Dendritic cell treated with granulocyte-macrophage colony-stimulating factor and Interleukin-4, amounts not matched to agents 40 ng/mL and 50 ng/mL, for 4 days (primary cell): ENCODE measurements at regions not wholly inside any gene's neighbourhood (a gene's known extent, or its start where the extent isn't known, plus 50 kb on each side); places are given as distances from the start of the nearest gene placed in this dataset.

Experiments
- H3K27ac Mint-ChIP-seq: one replicate; pipeline ENCODE4 v1.8.0; 2022; ENCODE audit warnings: mild to moderate bottlenecking, mixed read lengths
- H3K27me3 Mint-ChIP-seq: one replicate; pipeline ENCODE4 v1.8.0; 2022; ENCODE audit warnings: mild to moderate bottlenecking, mixed read lengths
- H3K36me3 Mint-ChIP-seq: one replicate; pipeline ENCODE4 v1.8.0; 2022; ENCODE audit warnings: low read depth, mixed read lengths
- H3K4me1 Mint-ChIP-seq: one replicate; pipeline ENCODE4 v1.8.0; 2022; ENCODE audit warnings: low read depth, mixed read lengths
- H3K4me3 Mint-ChIP-seq: one replicate; pipeline ENCODE4 v1.8.0; 2022; ENCODE audit warnings: mild to moderate bottlenecking, moderate library complexity, mixed read lengths
- H3K9me3 Mint-ChIP-seq: one replicate; pipeline ENCODE4 v1.8.0; 2022; ENCODE audit warnings: mixed read lengths
- intact Hi-C: fragments of 100-400 bp; cut with micrococcal nuclease; formaldehyde crosslinking; loops from one replicate; pipeline ENCODE4 v1.15.0; 2022

DNA sequence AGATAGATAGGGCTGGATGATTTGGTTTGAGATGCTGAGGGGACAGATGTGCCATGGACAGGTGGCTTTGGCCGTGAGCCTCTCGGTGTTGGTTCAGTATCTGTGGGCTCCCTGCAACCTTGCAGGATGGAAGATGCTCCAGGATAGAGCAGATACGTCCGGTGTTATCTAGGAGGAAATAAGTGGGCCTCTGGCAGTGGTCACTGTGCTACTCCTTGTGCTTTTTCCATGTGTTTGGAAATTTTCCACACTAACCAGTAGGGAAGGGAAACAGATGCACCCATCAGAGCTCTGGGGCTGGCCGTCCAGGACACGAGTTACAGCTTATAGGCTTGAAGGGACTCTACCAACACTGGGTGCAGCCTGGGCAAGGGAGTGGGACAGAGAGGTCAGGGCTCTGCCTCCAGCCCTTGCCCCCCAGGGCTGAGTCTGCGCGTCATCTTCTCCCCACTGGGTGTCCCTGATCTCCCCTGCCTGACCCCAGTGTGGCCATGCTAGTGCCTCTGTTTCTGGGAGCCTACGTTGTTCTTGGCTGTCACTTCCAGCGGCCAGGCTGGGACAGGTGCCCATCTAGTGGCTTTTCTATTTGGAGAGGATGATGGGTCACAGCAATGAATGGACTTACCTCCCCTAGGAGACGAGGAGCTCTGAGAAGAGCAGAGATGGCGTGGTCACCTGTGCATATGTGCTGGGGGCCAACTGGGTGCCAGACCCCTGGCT lies 166.9 kb downstream of the SEC14L1 start:
- intact Hi-C loops = no loop called here
- no peaks in the 10 kb centered on the region for H3K9me3 Mint-ChIP-seq

DNA sequence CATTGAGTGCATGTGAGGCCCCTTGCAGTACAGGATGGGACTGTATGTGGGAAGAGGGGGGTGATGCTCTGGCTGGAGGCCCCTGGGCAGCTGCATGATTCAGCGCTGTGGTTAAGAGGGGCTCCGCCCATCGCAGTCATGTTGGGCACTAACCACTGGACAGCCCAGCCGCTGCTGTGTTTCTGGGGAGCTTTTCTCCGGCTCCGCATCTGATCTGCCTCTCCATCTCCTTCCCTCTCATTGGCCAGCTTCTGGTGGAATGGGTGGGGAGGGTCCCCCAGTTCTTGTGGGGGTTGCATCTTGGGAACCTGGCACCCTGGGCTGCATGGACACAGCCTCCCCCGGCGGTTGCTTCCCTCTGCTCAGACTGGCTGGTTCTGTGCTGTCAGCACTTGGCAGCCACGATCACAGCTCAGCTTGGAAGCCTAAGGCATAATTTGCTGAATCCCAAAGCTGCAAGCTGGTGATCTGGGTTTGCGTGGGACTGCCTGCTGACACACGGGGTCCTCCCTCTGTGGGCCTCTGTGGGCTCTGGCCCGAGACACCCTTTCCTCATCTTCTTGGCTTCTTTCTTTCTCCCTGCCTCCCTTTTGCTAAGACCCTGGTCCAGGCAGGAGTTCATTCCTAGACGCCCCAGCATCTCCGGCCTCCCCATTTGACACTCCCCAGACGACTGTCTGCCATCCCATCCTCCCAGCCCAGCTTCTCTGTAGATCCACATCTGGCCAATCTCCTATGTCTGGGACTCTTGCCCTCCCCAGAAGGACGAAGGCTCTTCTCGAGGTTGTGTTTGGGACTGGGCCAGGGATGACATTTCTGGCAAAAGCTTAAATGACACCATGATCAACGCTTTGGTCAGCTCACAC lies 168.3 kb downstream of the SEC14L1 start:
- H3K4me3 Mint-ChIP-seq = peak overlapping the region; percentile 59
- peaks cover 57% of the 10 kb centered on the region for H3K36me3 Mint-ChIP-seq
- peaks cover 90% of the 10 kb centered on the region for H3K4me1 Mint-ChIP-seq
- peak overlapping the region; percentile 93 for H3K27ac Mint-ChIP-seq
- intact Hi-C loops = no loop called here
- no peaks in the 10 kb centered on the region for H3K9me3 Mint-ChIP-seq
- peaks cover 2% of the 10 kb centered on the region for H3K27me3 Mint-ChIP-seq

More for the DNA sequence above, 166.9 kb downstream of the SEC14L1 start:
- peak overlapping the region; percentile 93 for H3K27ac Mint-ChIP-seq
- peaks cover 60% of the 10 kb centered on the region for H3K36me3 Mint-ChIP-seq
- peaks cover 91% of the 10 kb centered on the region for H3K4me1 Mint-ChIP-seq
- H3K4me3 Mint-ChIP-seq = no peak overlapping the region
- peaks cover 2% of the 10 kb centered on the region for H3K27me3 Mint-ChIP-seq

DNA sequence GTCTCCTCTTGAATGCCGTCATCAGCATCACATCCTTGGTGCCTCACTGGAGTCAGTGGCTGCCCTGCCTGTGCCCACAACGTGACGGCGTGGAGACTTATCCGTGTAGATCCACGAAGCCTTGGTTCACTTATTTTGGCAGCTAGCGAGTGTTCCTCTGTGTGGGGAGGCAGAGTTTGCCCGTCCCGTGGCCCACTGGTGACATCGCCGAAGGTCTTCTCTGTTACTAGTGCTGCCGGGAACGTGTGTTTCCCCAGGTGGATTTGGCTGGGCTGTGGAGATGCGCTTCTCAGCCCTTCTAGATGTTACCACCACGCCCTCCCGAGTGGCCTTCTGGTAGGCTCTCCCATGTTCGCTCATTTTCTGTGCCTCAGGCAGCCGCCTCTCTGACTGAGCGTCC lies 169.6 kb downstream of the SEC14L1 start:
- H3K27me3 Mint-ChIP-seq = peaks cover 2% of the 10 kb centered on the region
- no peaks in the 10 kb centered on the region for H3K9me3 Mint-ChIP-seq
- H3K4me3 Mint-ChIP-seq = no peak overlapping the region
- intact Hi-C loops = no loop called here
- H3K4me1 Mint-ChIP-seq = peaks cover 86% of the 10 kb centered on the region
- peaks cover 55% of the 10 kb centered on the region for H3K36me3 Mint-ChIP-seq
- peak overlapping the region; percentile 93 for H3K27ac Mint-ChIP-seq

DNA sequence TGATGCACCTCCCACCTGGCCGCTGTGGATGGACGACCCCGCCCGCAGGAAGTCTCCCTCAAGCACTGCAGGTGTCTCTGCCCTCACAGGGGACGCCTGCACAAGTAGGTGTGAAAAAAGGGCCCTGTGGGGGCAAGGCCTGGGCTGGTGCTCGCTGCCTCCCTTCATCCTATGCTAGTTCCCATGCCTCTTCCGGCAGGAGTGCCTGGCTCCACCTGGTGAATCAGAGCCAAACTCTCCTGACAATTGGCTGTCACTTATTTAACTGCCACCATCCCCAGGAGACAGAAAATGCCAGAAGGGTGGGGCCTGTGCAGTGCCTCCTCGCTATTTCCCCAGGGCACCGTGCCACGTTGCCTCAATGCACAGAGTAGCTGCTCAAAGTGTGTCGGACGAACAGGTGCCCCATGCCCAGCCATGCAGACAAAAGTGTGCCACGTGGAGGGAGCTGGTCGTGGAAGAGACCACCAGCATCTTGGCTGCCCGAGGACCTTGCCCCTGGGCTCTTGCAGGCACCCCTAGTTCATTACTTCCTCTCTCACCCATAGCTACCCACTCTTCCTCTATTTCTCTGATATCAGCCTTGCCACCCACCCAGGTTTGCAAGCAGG lies 170.7 kb downstream of the SEC14L1 start:
- Mint-ChIP-seq H3K27me3 (no peaks in the 10 kb centered on the region), H3K36me3 (peaks cover 64% of the 10 kb centered on the region), H3K4me1 (peaks cover 86% of the 10 kb centered on the region), H3K9me3 (no peaks in the 10 kb centered on the region), H3K4me3 (no peak overlapping the region), H3K27ac (peak overlapping the region; percentile 93)
- intact Hi-C loops = no loop called here

DNA sequence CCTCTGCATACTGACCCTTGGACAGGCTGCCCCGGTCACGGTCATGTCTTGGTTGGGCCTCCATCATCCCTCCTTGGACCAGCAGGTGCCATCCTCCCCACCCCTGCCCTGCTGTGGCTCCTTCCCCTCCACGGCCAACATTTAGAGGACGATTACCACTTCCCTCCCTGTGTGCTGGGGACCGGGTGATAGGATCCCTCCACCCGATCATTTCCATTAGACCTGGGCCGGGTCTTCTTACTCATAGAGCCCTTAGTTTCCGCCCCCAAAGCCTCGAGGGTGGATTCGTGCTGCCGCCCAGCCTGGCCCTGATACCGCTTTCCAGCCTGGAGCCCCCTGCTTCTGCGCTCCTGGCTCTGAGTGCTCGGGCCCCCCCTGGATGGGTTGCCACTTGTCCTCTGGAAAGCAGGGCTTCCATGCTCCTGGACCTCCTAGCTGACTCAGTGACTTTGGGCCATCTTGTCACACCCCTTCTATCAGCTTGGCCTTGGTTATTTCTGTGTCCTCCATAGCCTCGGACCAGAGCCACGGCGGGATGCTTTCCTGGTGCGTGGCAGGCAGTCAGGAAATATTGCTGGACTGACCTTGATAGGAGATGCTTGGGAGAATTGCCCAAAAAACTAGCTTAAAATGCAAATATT lies 171.4 kb downstream of the SEC14L1 start:
- Mint-ChIP-seq H3K27ac (peak overlapping the region; percentile 93), H3K27me3 (no peaks in the 10 kb centered on the region), H3K36me3 (peaks cover 62% of the 10 kb centered on the region), H3K9me3 (no peaks in the 10 kb centered on the region), H3K4me3 (no peak overlapping the region), H3K4me1 (peaks cover 86% of the 10 kb centered on the region)
- intact Hi-C loops = no loop called here

DNA sequence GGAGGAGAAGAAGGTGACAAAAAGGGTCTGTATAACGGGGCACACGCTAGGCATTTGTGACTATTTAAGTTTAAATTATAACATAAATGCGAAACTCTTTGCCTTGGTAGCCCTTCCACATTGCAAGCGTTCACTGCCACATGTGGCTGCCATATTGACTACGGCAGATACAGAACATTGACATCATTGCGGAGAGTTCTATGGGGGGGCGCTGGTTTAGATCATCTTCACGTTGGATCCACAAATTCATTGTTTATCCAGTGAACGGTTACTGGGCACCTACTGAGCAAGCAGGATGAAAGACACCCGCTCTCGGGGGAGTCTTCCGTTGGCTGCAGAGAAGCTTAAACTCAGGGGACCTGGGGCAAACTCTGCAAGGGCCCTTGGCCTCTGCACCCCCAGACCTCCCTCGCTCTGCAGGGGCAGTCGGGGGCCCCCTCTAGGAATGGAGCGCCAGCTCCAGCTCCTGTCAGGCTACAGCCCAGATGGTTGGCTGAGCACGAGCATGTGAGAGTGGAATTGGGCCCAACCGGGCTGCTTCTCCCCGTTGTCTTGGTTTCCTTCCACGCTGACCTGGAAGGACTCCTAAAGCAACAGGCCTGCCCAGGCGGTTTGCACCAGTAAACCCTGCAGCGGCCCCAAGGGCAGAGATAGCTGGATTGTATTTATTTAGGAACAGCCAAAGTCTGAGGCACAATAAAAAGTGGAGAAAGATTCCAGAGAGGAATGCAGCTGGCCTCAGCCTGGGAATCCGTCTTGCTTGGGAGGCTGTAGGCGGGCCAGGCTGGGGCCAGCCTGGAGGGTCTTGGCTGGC lies 172.2 kb downstream of the SEC14L1 start:
- H3K4me3 Mint-ChIP-seq = no peak overlapping the region
- no peaks in the 10 kb centered on the region for H3K27me3 Mint-ChIP-seq
- H3K27ac Mint-ChIP-seq = no peak overlapping the region
- peaks cover 60% of the 10 kb centered on the region for H3K36me3 Mint-ChIP-seq
- H3K9me3 Mint-ChIP-seq = no peaks in the 10 kb centered on the region
- intact Hi-C loops = no loop called here
- H3K4me1 Mint-ChIP-seq = peaks cover 80% of the 10 kb centered on the region

DNA sequence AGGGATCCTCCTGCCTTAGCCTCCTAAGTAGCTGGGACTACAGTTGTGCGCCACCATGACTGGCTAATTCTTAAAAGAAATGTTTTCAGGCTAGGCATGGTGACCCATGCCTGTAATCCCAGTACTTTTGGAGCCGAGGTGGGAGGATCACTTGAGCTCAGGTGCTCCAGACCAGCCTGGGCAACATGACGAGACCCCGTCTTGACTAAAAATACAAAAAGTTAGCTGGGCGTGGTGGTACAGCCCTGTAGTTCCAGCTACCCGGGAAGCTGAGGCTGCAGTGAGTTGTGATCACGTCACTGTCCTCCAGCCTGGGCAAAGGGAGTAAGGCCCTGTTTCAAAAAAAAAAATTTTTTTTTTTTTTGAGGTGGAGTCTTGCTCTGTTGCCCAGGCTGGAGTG lies 173.1 kb downstream of the SEC14L1 start:
- intact Hi-C loops = no loop called here

DNA sequence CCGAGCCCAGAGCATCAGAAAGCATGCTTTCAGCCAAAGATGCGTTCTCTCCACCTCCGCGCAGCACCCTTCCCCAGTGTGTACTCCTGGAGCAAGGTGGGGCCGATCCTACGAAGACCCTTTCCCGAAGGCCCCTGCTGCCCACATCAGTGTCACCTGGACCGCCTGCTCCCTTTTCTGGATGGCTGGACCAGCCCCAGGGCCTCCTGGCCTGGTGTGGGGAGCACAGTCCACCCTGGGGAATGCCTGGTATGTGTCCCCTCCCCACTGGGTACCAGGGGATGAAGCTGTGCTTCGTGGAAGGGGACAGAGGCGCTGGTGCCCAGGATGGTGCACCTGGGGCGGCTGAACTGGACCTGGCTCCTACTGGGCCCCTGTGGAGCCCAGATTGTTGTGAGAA lies 173.8 kb downstream of the SEC14L1 start:
- Mint-ChIP-seq H3K4me3 (no peak overlapping the region), H3K27me3 (no peaks in the 10 kb centered on the region), H3K36me3 (peaks cover 67% of the 10 kb centered on the region), H3K9me3 (no peaks in the 10 kb centered on the region), H3K27ac (no peak overlapping the region), H3K4me1 (peaks cover 80% of the 10 kb centered on the region)
- intact Hi-C loops = no loop called here

More for the DNA sequence above, 173.1 kb downstream of the SEC14L1 start:
- Mint-ChIP-seq H3K27ac (no peak overlapping the region), H3K4me1 (peaks cover 80% of the 10 kb centered on the region), H3K9me3 (no peaks in the 10 kb centered on the region), H3K36me3 (peaks cover 60% of the 10 kb centered on the region), H3K27me3 (no peaks in the 10 kb centered on the region), H3K4me3 (no peak overlapping the region)

DNA sequence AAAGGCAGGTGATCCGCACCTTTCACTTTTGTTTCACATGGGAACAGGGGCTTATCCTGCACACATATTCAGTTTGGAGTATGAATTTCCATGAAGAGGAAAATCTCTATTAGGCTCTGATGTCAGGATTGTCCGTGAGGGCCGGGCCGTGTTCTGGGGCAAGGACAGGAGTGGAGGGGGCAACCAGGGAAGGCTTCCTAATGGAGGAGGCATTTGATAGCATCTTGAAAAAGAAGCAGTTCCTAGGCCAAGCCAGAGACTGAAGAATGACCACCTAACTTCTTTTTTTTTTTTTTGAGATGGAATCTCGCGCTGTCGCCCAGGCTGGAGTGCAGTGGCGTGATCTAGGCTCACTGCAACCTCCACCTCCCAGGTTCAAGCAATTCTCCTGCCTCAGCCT lies 174.2 kb downstream of the SEC14L1 start:
- H3K4me3 Mint-ChIP-seq = no peak overlapping the region
- H3K27me3 Mint-ChIP-seq = no peaks in the 10 kb centered on the region
- peaks cover 76% of the 10 kb centered on the region for H3K4me1 Mint-ChIP-seq
- peaks cover 71% of the 10 kb centered on the region for H3K36me3 Mint-ChIP-seq
- intact Hi-C loops = loop anchor here (5.0 kb wide), 1 partner anchor 33 kb away; no protein-coding TSS in a partner anchor
- no peaks in the 10 kb centered on the region for H3K9me3 Mint-ChIP-seq
- H3K27ac Mint-ChIP-seq = peak overlapping the region; percentile 55

DNA sequence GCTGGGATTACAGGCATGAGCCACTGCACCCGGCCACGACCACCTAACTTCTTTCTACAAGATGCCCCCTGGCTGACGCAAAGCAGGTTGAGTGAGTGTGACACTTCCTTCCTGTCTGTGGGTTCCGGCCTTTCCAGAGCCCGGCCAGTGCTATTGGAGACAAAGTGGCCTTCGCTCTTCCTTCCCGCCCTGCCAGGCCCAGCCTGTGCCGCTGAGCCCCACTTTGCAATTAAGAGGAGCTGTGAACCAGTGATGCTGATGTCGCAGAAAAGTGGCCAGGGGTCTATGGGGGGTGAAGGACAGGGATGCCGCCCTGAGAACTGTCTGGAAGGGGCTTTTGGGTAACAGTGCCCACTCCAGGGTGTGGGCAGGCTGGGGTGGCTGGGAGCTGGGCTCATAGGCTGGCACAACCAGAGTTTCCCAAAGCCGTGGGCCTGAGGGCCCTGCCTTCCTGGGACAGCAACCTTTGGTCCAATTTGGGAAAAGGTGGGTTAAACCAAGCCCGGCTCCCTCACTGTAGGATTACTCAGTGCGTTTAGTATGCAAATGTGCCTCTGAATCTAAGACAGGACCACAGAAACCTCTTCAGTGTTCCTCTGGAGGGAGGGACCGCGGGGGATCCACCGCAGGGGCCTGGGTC lies 174.9 kb downstream of the SEC14L1 start:
- Mint-ChIP-seq H3K4me1 (peaks cover 76% of the 10 kb centered on the region), H3K27ac (peak overlapping the region; percentile 55), H3K4me3 (peak overlapping the region; percentile 21), H3K36me3 (peaks cover 71% of the 10 kb centered on the region), H3K9me3 (no peaks in the 10 kb centered on the region), H3K27me3 (no peaks in the 10 kb centered on the region)
- intact Hi-C loops = loop anchor here (5.0 kb wide), 1 partner anchor 33 kb away; no protein-coding TSS in a partner anchor

DNA sequence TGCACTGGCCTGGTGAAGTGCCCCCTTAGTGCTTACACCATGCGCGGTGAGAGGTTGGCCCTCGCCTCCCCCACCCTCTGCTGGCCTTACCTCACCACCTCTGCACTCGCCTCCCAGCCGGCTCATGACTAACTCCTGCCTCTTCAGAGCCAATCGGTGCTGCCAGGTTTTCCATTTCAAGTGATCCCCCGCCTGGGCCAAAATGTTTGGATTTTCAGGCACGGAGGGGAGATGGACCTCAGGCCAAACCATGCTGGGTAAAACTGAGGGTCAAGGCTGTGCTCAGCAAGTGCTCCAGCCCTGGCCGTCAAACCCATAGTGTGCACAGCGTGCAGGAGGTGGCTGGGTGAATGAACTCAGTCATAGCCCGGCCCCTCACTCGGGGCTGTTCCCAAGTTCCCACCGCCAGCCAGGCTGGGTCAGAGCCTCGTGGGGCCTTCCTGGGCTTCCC lies 175.4 kb downstream of the SEC14L1 start:
- no peak overlapping the region for H3K4me3 Mint-ChIP-seq
- H3K4me1 Mint-ChIP-seq = peaks cover 75% of the 10 kb centered on the region
- peak overlapping the region; percentile 55 for H3K27ac Mint-ChIP-seq
- intact Hi-C loops = loop anchor here (5.0 kb wide), 1 partner anchor 34 kb away; no protein-coding TSS in a partner anchor
- H3K27me3 Mint-ChIP-seq = no peaks in the 10 kb centered on the region
- no peaks in the 10 kb centered on the region for H3K9me3 Mint-ChIP-seq
- H3K36me3 Mint-ChIP-seq = peaks cover 67% of the 10 kb centered on the region

DNA sequence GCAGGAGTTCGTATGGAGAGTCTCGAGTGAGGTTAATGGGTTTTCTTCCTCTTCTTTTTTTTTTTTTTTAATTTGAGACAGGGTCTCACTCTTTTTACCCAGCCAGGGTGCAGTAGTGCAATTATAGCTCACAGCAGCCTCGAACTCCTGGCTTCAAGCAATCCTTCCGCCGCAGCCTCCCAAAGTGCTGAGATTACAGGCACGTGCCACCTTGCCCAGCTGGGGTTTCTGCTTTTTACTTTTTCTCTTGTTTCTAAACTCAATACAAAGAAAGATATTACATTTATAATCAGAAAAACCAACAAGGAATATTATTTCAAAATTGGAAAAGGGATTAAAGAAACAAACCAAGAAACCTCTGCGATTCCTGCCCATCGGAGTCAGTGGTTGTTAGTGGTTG lies 175.9 kb downstream of the SEC14L1 start:
- intact Hi-C loops = loop anchor here (5.0 kb wide), 1 partner anchor 34 kb away; no protein-coding TSS in a partner anchor
- Mint-ChIP-seq H3K36me3 (peaks cover 67% of the 10 kb centered on the region), H3K27me3 (no peaks in the 10 kb centered on the region), H3K4me3 (no peak overlapping the region), H3K4me1 (peaks cover 75% of the 10 kb centered on the region), H3K9me3 (no peaks in the 10 kb centered on the region), H3K27ac (no peak overlapping the region)
